Renal cortical epithelial cell (primary cell): ENCODE measurements at regions not wholly inside any gene's neighbourhood (a gene's known extent, or its start where the extent isn't known, plus 50 kb on each side); places are given as distances from the start of the nearest gene placed in this dataset.

Experiments
- DNase-seq: peaks from one replicate; pipeline ENCODE4 v3.0.0-alpha.2; 2011; ENCODE audit warnings: low read depth

DNA sequence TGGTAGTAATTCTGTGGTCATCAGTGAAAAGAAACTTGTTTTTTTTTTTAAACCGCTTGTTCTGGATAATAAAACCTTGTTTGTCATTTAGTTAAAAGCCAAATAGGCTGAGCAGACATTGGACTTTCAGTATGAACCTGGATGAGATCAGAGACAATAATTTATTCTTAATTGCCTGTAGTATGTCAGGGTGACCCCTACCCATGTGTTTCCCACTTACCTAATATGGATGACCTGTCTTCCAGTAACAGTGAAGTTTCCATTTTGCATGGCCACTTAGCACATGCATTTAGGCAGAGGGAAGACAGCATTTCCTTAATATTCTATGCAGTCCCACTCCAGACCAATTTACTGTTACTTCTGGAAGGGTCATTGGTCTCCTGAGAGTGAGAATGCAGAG lies 87.6 kb upstream of the CFAP20DC start:
- DNase-seq, result no peak

DNA sequence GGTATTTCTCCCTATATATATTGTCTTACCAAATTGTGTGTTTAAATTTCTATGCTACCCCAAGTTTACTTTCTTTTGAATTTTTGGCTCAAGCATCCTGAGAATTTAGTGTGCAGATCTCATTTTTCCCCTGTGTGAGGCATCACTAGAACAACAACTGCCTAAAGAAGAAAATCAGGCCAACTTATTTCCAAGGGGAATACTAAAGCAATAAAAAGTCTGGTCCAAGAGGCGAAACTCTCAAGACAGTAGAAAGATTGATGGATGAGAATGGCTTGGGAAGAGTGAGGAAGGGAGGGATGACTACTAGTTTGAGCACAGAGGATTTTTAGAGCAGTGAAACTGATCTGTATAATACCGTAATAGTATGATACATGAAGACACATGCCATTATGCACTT lies 86.3 kb upstream of the CFAP20DC start:
- DNase-seq, result no peak

GRCh38 chr3:59135096-59135495 lies 85.3 kb upstream of the CFAP20DC start:
- DNase-seq, result no peak

GRCh38 chr3:59133311-59133710 lies 83.5 kb upstream of the CFAP20DC start:
- DNase-seq, result no peak

DNA sequence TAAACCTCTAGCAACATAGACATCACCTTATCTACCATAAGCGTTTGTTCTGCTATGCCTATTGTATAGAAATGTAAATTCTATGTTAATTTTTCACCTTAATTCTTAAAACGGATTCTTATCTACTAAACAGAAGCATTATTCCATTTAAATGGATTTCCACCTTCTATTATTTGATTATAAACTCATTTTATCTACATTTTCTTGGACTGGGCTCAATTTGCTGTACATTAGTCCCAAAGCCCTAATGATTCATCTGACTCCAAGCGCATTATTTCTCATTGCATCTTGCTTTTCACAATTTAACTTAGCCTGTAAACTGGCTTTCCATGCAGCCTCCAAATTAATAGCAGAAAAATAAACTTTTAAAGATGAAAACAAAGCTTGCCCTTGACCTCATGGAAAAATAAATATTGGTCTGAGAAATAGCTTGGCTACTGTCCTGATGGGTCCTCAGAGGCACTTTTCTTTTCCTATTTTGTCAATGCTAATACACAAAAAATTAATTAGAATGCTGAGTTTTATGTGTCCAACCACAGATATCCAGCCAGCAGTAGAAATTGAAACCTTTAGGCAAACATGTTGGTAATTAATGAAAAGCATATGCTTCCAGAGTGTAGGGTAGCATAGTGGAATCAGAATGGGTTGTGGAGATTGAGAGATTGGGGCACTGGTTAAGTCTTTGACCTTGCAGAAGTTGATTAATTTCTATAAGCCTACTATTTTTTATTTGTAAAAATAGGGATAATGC lies 81.4 kb upstream of the CFAP20DC start:
- DNase-seq, result no peak

DNA sequence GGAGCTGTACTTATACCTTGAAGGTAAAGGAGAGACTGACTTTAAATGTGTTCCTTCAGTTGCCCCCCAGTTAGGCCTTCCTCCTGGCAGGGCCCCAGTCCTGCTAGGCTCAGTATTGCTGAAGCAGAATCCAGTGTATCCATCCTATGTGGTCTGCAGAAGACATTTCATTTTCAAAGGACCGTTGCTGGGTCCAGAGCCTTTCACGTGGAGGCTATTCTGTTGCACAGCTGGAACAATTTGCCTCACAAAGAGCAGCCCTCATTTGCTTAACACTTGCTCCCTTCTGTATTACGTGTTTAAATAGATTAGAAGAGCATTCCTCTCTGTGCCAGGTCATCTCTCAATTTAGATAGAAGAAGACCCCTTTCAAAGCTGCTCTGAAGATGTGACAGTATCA lies 78.9 kb upstream of the CFAP20DC start:
- no peak for DNase-seq

- peak; percentile 82 for DNase-seq
Observed at GRCh38 chr3:59127071-59127470, 77.2 kb upstream of the CFAP20DC start.

- DNase-seq, result no peak
Observed at GRCh38 chr3:59126446-59126845, 76.6 kb upstream of the CFAP20DC start.

DNA sequence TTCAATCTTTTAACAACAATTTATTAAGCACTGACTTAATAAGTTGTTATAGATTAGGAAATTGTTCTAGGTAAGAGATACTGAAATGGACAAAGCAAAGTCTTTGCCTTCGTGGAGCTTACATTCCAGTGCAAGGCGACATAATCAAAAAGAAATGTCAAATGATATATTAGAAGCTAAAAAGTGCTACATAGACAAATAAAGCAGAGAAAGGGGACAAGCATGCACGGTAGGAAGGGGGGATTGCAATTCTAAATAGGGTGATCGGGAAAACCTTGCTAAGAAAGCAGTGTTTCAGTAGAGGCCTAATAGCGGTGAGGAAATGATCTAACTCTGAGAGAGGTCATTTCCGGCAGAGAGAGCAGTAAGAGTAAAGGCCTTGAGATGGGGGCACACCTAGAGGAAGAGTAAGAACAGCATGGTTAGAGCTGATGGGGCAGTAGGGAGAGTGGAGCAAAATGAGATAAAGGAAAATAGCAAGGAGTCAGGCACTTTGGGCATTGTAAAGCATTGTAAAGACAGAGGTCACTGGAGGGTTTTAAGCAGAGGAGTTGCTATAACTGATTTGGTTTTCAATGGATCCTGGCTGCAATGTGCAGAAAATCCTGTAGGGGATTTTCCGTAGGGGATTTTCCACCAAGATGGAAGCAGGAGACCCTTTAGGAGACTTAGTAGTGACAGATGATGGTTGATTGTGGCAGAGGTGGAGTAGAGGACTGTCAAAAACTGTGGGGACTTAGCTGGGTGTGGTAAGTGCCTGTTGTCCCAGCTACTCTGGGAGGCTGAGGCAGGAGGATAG lies 71.7 kb upstream of the CFAP20DC start:
- no peak for DNase-seq

DNA sequence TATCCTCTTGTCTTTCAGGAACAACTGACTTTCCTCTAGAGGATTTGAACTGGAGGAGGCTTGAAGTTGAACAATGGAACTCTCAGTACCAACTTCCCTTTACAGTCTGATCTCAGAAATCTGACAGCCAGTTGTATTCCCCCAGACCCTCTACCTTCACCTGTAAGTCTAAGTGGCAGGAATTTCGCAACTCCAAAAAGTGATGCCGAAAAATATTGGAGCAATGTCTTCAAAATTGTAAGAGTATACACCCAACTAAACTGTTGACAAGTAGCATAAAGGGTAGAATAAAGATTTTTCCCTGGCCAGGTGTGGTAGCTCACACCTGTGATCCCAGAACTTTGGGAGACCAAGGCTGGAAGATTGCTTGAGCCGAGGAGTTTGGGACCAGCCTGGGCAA lies 69.1 kb upstream of the CFAP20DC start:
- DNase-seq, result no peak

- no peak for DNase-seq
Observed at GRCh38 chr3:59117396-59117795, 67.6 kb upstream of the CFAP20DC start.

- DNase-seq, result no peak
Observed at GRCh38 chr3:59116233-59116537, 66.4 kb upstream of the CFAP20DC start.

- DNase-seq, result no peak
Observed at GRCh38 chr3:59115364-59116232, 65.8 kb upstream of the CFAP20DC start.

DNA sequence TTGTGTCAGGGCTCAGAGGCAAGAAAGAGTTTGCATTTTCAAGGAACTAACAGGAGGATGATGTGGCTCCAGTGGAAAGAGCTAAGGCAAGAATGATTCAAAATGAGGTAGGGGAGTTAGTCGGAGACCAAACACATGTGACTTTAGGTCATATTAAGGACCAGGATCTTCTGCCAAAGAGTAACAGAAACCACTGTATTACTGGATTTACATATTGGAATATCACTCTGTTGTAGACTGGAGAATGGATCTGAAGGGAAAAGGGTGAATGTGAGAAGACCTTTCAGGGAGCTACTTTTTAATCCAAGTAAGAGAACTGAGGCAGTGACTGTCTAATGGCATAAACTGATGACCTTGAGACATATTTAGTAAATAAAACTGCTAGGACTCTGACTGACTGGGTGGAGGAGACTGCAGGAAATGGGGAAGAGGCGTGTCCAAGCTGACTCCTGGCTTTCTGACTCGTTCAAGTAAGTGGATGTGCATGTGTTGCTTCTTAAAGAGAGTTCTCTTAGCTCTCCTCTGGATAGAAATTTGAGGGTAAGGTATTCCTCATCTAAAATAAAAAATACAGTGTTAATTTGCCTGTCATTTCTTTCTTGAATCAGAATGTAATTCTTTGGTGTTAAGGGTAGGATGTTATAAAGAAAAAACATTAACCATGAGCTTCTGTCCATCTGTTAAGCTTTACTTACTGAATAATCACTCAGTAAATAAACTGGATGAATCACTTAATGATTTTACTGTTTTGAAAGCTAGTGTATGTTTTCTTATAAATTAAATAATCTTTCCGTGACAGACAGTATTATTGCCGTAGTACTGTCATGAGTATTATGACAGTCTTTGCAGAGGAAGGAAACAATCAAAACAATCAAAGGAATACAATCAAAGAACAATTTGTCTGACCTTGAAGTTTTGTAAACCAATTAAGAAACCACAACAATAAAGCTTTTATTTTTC lies 58.3 kb upstream of the CFAP20DC start:
- peak; percentile 30 for DNase-seq

DNA sequence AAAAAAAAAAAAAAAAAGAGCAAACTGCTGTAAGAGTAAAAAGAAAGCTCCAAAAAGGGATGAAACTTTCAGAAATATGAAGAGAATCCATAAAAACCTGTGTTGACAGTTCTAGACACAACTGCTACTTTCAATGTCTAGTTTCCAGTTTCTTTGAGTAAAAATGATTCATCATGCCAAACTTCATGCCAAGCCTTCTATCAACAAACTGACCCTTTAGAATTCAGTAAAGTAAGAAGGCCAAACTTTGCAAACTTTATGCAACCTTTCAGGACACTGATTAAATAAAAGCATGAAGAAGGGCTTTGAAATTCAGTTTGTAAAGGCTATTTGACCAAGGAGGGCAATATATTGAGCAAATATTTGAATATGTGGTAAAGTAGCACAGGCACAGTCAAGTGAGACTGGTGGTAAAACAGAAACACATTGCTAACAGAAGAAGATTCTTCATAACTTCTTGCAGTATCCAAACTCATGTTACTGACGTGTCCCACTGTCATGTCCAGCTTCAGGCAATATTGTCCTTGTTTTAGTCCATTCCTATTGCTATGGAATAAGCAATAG lies 56.3 kb upstream of the CFAP20DC start:
- no peak for DNase-seq

- DNase-seq, result no peak
Observed at GRCh38 chr3:59103552-59103951, 53.7 kb upstream of the CFAP20DC start.

DNA sequence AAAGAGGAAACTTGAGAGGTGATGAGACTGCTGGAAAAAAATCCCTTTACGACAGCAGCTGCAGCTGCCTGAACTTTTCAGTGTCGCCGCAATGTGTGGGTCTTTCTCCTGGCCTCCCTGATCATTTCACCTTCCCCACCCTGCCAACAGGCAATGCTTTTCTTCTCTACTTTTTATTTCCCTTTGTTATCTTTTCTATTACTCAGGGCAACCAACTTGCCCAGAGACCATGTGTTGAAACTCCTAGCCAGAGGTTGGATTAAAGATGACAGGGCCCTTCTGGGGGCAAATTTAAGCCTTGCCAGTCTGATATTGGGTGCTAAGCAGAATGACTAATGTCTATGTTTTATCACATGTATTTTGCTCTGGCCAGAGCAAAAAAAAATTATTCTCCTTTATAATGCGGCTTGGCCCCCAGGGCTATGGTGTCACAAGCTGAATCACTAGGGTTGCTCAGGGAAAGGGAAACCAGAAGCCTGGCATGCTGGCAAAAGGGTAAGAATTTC lies 51.5 kb upstream of the CFAP20DC start:
- peak; percentile 63 for DNase-seq
